ENCODE measurements at regions not wholly inside any gene's neighbourhood (a gene's known extent, or its start where the extent isn't known, plus 50 kb on each side); places are given as distances from the start of the nearest gene placed in this dataset.

- TF ChIP-seq CTCF (IDR thresholded peaks at IDR 0.05; ENCODE audit: insufficient read depth, low read depth, low read length) (no peak), EZH2 (IDR thresholded peaks at IDR 0.05; ENCODE audit: insufficient read depth, low read length) (no peak)
These were observed 342.0 kb upstream of the PODXL start for GRCh38 chr7:131898418-131898817.

Data from astrocyte (in vitro differentiated cells and primary cell).